ENCODE measurements at regions not wholly inside any gene's neighbourhood (a gene's known extent, or its start where the extent isn't known, plus 50 kb on each side); places are given as distances from the start of the nearest gene placed in this dataset.

DNA sequence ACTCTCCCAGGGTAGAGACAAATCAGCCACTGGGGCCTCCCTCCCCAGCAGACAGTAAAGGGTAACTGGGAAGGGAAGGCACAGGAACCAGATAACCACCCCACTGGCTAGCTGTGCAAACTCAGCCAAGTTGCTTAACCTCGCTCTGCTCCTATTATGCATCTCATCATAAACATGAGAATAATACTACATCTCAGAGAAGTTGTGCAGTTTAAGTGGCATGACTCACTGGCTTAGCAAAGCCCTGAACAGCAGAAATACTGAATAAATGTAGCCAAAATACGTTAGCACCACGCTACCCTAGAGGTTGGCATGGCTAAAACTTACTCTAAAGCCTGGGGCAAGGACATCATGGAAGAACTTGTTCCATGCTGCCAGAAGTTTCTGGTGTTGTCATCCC lies 128.1 kb upstream of the ANK3 start:
- no peak overlapping the region for H3K9ac ChIP-seq
- H3K79me2 ChIP-seq (ENCODE audit: insufficient read depth, low read depth) = peaks cover 97% of the 10 kb centered on the region
- H3K4me1 ChIP-seq (ENCODE audit: low read depth, poor library complexity, severe bottlenecking) = peaks cover 99% of the 10 kb centered on the region
- no peak overlapping the region for H3K4me2 ChIP-seq
- H3K27me3 ChIP-seq (ENCODE audit: insufficient read depth, low read depth) = no peaks in the 10 kb centered on the region
- TF ChIP-seq, protein P1, sequence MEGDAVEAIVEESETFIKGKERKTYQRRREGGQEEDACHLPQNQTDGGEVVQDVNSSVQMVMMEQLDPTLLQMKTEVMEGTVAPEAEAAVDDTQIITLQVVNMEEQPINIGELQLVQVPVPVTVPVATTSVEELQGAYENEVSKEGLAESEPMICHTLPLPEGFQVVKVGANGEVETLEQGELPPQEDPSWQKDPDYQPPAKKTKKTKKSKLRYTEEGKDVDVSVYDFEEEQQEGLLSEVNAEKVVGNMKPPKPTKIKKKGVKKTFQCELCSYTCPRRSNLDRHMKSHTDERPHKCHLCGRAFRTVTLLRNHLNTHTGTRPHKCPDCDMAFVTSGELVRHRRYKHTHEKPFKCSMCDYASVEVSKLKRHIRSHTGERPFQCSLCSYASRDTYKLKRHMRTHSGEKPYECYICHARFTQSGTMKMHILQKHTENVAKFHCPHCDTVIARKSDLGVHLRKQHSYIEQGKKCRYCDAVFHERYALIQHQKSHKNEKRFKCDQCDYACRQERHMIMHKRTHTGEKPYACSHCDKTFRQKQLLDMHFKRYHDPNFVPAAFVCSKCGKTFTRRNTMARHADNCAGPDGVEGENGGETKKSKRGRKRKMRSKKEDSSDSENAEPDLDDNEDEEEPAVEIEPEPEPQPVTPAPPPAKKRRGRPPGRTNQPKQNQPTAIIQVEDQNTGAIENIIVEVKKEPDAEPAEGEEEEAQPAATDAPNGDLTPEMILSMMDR (conservative IDR thresholded peaks at IDR 0.05; ENCODE audit: low read depth, low read length) = no peak
- H2AFZ ChIP-seq (ENCODE audit: low read depth) = no peak overlapping the region
- H3K36me3 ChIP-seq (ENCODE audit: insufficient read depth) = peaks cover 4% of the 10 kb centered on the region
- no peak overlapping the region; the same call in 1 of the 2 replicates for H3K27ac ChIP-seq
- no peak overlapping the region for H3K4me3 ChIP-seq (IDR thresholded peaks at IDR 0.05; ENCODE audit: insufficient read depth, low read depth, low read length)
- peaks cover 39% of the 10 kb centered on the region for H4K20me1 ChIP-seq (ENCODE audit: insufficient read depth)

DNA sequence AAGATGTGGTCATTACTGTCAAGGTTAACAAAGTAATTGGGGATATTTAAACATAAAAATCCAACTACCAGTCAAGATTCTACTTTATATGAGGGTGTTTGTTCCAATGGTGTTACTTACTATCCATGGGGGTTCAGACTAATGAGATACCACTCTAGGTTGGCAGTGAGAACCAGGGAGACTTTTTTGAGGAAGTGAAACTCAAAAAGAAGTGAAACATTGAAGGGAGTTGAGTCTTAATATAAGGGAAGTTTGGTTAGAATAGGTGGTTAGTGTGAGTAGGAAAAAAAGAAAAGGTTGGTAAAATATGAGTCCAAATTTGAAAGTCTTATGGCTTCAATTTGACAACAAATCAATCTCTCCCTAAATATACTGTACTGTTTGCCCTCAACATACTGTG lies 123.6 kb upstream of the ANK3 start:
- H3K4me2 ChIP-seq = peak overlapping the region; percentile 57
- peaks cover 99% of the 10 kb centered on the region for H3K4me1 ChIP-seq (ENCODE audit: low read depth, poor library complexity, severe bottlenecking)
- TF ChIP-seq, protein P1 (conservative IDR thresholded peaks at IDR 0.05; ENCODE audit: low read depth, low read length) = no peak
- no peaks in the 10 kb centered on the region; the same call in 1 of the 2 replicates for H3K36me3 ChIP-seq (ENCODE audit: insufficient read depth)
- no peak overlapping the region for H3K9ac ChIP-seq
- H3K27ac ChIP-seq = peak overlapping the region; percentile 23; the same call in 1 of the 2 replicates
- peaks cover 100% of the 10 kb centered on the region for H3K79me2 ChIP-seq (ENCODE audit: insufficient read depth, low read depth)
- H3K27me3 ChIP-seq (ENCODE audit: insufficient read depth, low read depth) = no peaks in the 10 kb centered on the region
- H3K4me3 ChIP-seq (IDR thresholded peaks at IDR 0.05; ENCODE audit: insufficient read depth, low read depth, low read length) = no peak overlapping the region
- H2AFZ ChIP-seq (ENCODE audit: low read depth) = no peak overlapping the region
- H4K20me1 ChIP-seq (ENCODE audit: insufficient read depth) = peaks cover 61% of the 10 kb centered on the region

DNA sequence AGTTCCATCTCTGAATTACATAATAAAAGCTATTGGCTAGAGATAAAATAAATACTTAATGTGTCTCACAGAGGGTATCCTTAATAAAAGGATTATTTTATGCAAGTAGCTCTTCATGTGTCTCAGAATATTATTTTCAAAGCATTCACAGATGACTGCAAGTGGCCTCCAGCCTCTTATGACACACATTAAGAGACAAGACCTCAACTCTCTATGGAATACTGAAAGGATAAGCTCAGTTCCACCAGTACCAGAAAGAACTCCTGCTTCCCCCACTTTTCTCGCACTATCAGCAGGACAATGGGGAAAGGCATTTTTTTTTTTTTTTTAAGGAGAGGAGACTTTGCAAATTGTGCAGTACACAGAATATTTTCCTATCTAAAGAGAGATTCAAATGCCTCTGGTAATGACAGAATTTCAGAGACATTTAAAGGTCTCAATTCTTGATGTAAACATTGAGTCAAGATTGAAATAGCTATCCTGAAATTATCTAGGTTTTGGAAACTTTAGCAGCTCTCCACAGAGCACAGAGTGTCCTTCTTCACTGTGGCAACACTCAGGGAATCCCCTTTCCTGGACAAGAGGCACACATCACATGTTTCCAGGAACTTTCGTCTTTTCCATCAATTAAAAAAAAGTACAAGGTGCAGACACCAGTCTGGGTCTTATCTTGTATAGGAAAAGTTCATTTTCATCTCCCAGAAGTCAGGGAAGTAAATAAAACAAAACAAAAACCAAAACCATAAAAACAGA lies 122.0 kb upstream of the ANK3 start:
- H3K36me3 ChIP-seq (ENCODE audit: insufficient read depth) = no peaks in the 10 kb centered on the region; the same call in 1 of the 2 replicates
- TF ChIP-seq, protein P1 (conservative IDR thresholded peaks at IDR 0.05; ENCODE audit: low read depth, low read length) = no peak
- H3K79me2 ChIP-seq (ENCODE audit: insufficient read depth, low read depth) = peaks cover 100% of the 10 kb centered on the region
- H3K4me1 ChIP-seq (ENCODE audit: low read depth, poor library complexity, severe bottlenecking) = peaks cover 100% of the 10 kb centered on the region
- H3K9ac ChIP-seq = no peak overlapping the region
- no peaks in the 10 kb centered on the region for H3K27me3 ChIP-seq (ENCODE audit: insufficient read depth, low read depth)
- H3K4me2 ChIP-seq = peak overlapping the region; percentile 57; the same call in 1 of the 2 replicates
- no peak overlapping the region for H3K4me3 ChIP-seq (IDR thresholded peaks at IDR 0.05; ENCODE audit: insufficient read depth, low read depth, low read length)
- peaks cover 74% of the 10 kb centered on the region for H4K20me1 ChIP-seq (ENCODE audit: insufficient read depth)
- no peak overlapping the region for H3K27ac ChIP-seq
- H2AFZ ChIP-seq (ENCODE audit: low read depth) = no peak overlapping the region

DNA sequence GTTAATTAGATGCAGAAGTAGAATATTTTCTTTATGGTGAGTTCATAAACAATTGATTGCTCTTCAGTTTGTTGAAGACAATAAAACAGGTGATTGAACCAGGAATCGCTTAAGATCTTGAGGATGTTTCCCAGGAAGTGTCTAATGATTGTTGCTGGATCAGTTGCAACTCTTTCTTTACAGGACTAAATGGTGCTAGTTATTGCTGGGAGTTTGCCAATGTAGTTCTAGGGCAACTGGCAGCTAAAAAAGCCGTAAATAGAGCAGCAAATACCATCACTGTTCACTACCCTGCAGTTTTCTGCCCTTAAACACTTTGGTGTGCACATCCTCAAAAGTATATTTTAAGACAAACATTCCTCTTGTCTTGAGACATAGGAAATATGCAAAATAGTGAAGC lies 119.2 kb upstream of the ANK3 start:
- H3K27ac ChIP-seq = peak overlapping the region; percentile 23; the same call in 1 of the 2 replicates
- peaks cover 65% of the 10 kb centered on the region for H4K20me1 ChIP-seq (ENCODE audit: insufficient read depth)
- no peaks in the 10 kb centered on the region for H3K27me3 ChIP-seq (ENCODE audit: insufficient read depth, low read depth)
- TF ChIP-seq, protein P1 (conservative IDR thresholded peaks at IDR 0.05; ENCODE audit: low read depth, low read length) = no peak
- H3K79me2 ChIP-seq (ENCODE audit: insufficient read depth, low read depth) = peaks cover 98% of the 10 kb centered on the region
- peak overlapping the region; percentile 29; the same call in 1 of the 2 replicates for H3K4me2 ChIP-seq
- H3K4me3 ChIP-seq (IDR thresholded peaks at IDR 0.05; ENCODE audit: insufficient read depth, low read depth, low read length) = no peak overlapping the region
- no peak overlapping the region for H2AFZ ChIP-seq (ENCODE audit: low read depth)
- no peaks in the 10 kb centered on the region; the same call in none of the 2 replicates for H3K36me3 ChIP-seq (ENCODE audit: insufficient read depth)
- peaks cover 98% of the 10 kb centered on the region for H3K4me1 ChIP-seq (ENCODE audit: low read depth, poor library complexity, severe bottlenecking)
- H3K9ac ChIP-seq = no peak overlapping the region

Data from KMS-11 (cell line).